OCI-LY3 (cell line): ENCODE measurements at regions not wholly inside any gene's neighbourhood (a gene's known extent, or its start where the extent isn't known, plus 50 kb on each side); places are given as distances from the start of the nearest gene placed in this dataset.

Experiments
- H2AFZ ChIP-seq: fragments of 200-600, 300-600 bp; shearing (Covaris generic); 2 replicates; pipeline ENCODE4 v1.6.0; 2014; ENCODE audit warnings: antibody characterized with exemption, low read depth, low read length
- H3K27ac ChIP-seq: fragments of 200-600, 300-600 bp; sonication (generic); 2 replicates; pipeline ENCODE4 v1.5.1; 2014; ENCODE audit warnings: mild to moderate bottlenecking, low read length, moderate library complexity, mixed read lengths
- H3K27me3 ChIP-seq: fragments of 200-600, 300-600 bp; sonication (generic); 2 replicates; pipeline ENCODE4 v1.6.1; 2014; ENCODE audit warnings: low read depth, low read length, mixed read lengths
- H3K36me3 ChIP-seq: fragments of 200-600, 300-600 bp; sonication (generic); replicated peaks from 2 replicates; pipeline ENCODE3; 2014; ENCODE audit warnings: low read depth, low read length, mixed read lengths
- H3K4me1 ChIP-seq: fragments of 300-600, 200-600 bp; sonication (generic); 2 replicates; pipeline ENCODE4 v1.6.1; 2014; ENCODE audit warnings: low read length, mixed read lengths
- H3K4me2 ChIP-seq: fragments of 200-600, 300-600 bp; sonication (generic); 2 replicates; pipeline ENCODE4 v1.6.1; 2014; ENCODE audit warnings: low read length, mixed read lengths
- H3K4me3 ChIP-seq: fragments of 300-600, 200-600 bp; sonication (generic); 2 replicates; pipeline ENCODE4 v1.5.1; 2014; ENCODE audit warnings: antibody characterized with exemption, mild to moderate bottlenecking, low read length, moderate library complexity
- H3K79me2 ChIP-seq: fragments of 300-600, 200-600 bp; shearing (Covaris generic); 2 replicates; pipeline ENCODE4 v1.6.1; 2014; ENCODE audit warnings: mild to moderate bottlenecking, low read length, mixed read lengths
- H3K9ac ChIP-seq: fragments of 300-600, 200-600 bp; shearing (Covaris generic); 2 replicates; pipeline ENCODE4 v1.6.0; 2014; ENCODE audit warnings: mild to moderate bottlenecking, low read length, moderate library complexity
- H3K9me3 ChIP-seq: fragments of 200-600, 300-600 bp; shearing (Covaris generic); 2 replicates; pipeline ENCODE4 v1.6.1; 2014; ENCODE audit warnings: low read length, mixed read lengths; ENCODE audit not compliant: insufficient read depth
- H4K20me1 ChIP-seq: fragments of 200-600, 300-600 bp; sonication (generic); 2 replicates; pipeline ENCODE4 v1.6.1; 2016; ENCODE audit warnings: low read length, mixed read lengths; ENCODE audit not compliant: insufficient read depth
- CTCF ChIP-seq: fragments of 200-600, 300-600 bp; sonication (generic); IDR thresholded peaks from 2 replicates; pipeline ENCODE4 v1.5.1; 2014; ENCODE audit warnings: antibody characterized with exemption, low read length, low read depth
- EZH2phosphoT487 ChIP-seq: fragments of 200-600 bp; shearing (Covaris generic); IDR thresholded peaks from 2 replicates; pipeline ENCODE4 v1.6.1; 2018; ENCODE audit warnings: antibody characterized with exemption, mixed run types, low read depth

- Histone ChIP-seq H3K4me2 (no peak overlapping the region), H3K27me3 (no peaks in the 10 kb centered on the region), H3K36me3 (no peaks in the 10 kb centered on the region), H3K9me3 (no peaks in the 10 kb centered on the region), H3K4me1 (peaks cover 6% of the 10 kb centered on the region), H3K27ac (no peak overlapping the region), H3K4me3 (no peak overlapping the region), H3K9ac (no peak overlapping the region), H2AFZ (no peak overlapping the region), H3K79me2 (no peaks in the 10 kb centered on the region), H4K20me1 (no peaks in the 10 kb centered on the region)
- no peak for TF ChIP-seq EZH2phosphoT487
- TF ChIP-seq CTCF = no peak
These were observed 483.7 kb upstream of the SGO1 start for GRCh38 chr3:20669675-20670074.

GRCh38 chr3:20669184-20669583, 483.2 kb upstream of the SGO1 start:
- Histone ChIP-seq H2AFZ (no peak overlapping the region), H3K36me3 (no peaks in the 10 kb centered on the region), H3K4me1 (peaks cover 6% of the 10 kb centered on the region), H4K20me1 (no peaks in the 10 kb centered on the region), H3K9me3 (no peaks in the 10 kb centered on the region), H3K79me2 (no peaks in the 10 kb centered on the region), H3K9ac (no peak overlapping the region), H3K27me3 (no peaks in the 10 kb centered on the region), H3K4me2 (no peak overlapping the region), H3K4me3 (no peak overlapping the region), H3K27ac (no peak overlapping the region)
- TF ChIP-seq EZH2phosphoT487 = no peak
- no peak for TF ChIP-seq CTCF

GRCh38 chr3:20668411-20668810, 482.4 kb upstream of the SGO1 start:
- TF ChIP-seq CTCF (peak; percentile 29), EZH2phosphoT487 (no peak)
- no peaks in the 10 kb centered on the region for H3K79me2 ChIP-seq
- H3K4me3 ChIP-seq = no peak overlapping the region
- H4K20me1 ChIP-seq = no peaks in the 10 kb centered on the region
- no peak overlapping the region for H3K4me2 ChIP-seq
- no peaks in the 10 kb centered on the region for H3K36me3 ChIP-seq
- no peaks in the 10 kb centered on the region for H3K27me3 ChIP-seq
- H3K9me3 ChIP-seq = no peaks in the 10 kb centered on the region
- H3K4me1 ChIP-seq = peaks cover 6% of the 10 kb centered on the region
- H3K27ac ChIP-seq = no peak overlapping the region
- H2AFZ ChIP-seq = no peak overlapping the region
- no peak overlapping the region for H3K9ac ChIP-seq

- H3K4me1 ChIP-seq = peaks cover 6% of the 10 kb centered on the region
- no peaks in the 10 kb centered on the region for H3K36me3 ChIP-seq
- no peak overlapping the region; the same call in 1 of the 2 replicates for H3K4me2 ChIP-seq
- H3K9ac ChIP-seq = no peak overlapping the region
- TF ChIP-seq EZH2phosphoT487 (no peak), CTCF (no peak)
- H4K20me1 ChIP-seq = no peaks in the 10 kb centered on the region
- H2AFZ ChIP-seq = no peak overlapping the region
- no peaks in the 10 kb centered on the region for H3K79me2 ChIP-seq
- no peaks in the 10 kb centered on the region for H3K9me3 ChIP-seq
- H3K27me3 ChIP-seq = no peaks in the 10 kb centered on the region
- no peak overlapping the region for H3K4me3 ChIP-seq
- H3K27ac ChIP-seq = no peak overlapping the region
These were observed 480.1 kb upstream of the SGO1 start for GRCh38 chr3:20666091-20666490.
